ENCODE measurements at regions not wholly inside any gene's neighbourhood (a gene's known extent, or its start where the extent isn't known, plus 50 kb on each side); places are given as distances from the start of the nearest gene placed in this dataset.

GRCh38 chr18:8970843-8971242 is 131.7 kb upstream of the NDUFV2 start:
- no peak for TF ChIP-seq CTCF (IDR thresholded peaks at IDR 0.05)
- TF ChIP-seq POLR2AphosphoS5 (IDR thresholded peaks at IDR 0.05; ENCODE audit: insufficient read depth in 1 of 2, low read depth in 1 of 2) = no peak
- no peak for TF ChIP-seq POLR2A (IDR thresholded peaks at IDR 0.05)
